ENCODE measurements at regions not wholly inside any gene's neighbourhood (a gene's known extent, or its start where the extent isn't known, plus 50 kb on each side); places are given as distances from the start of the nearest gene placed in this dataset.

- TF ChIP-seq CTCF (IDR thresholded peaks at IDR 0.05) = no peak
- no peak for TF ChIP-seq EP300 (IDR thresholded peaks at IDR 0.05)
These were observed 1555.4 kb downstream of the PCDH18 start for GRCh38 chr4:135976860-135977259.
